Retinal pigment epithelial cell (primary cell): ENCODE measurements at regions not wholly inside any gene's neighbourhood (a gene's known extent, or its start where the extent isn't known, plus 50 kb on each side); places are given as distances from the start of the nearest gene placed in this dataset.
"Not testable (repeated sequence)": the region's sequence is repeated elsewhere in the genome, so short reads cannot be mapped to it uniquely, and the experiment has no call there.

Source experiments
- DNase-seq: peaks from one replicate; pipeline ENCODE4 v3.0.0-alpha.2; 2010; ENCODE audit warnings: low read depth
- H3K4me3 ChIP-seq: 2 replicates; pipeline ENCODE4 v1.5.1; 2011; ENCODE audit warnings: mild to moderate bottlenecking, low read length, control low read depth, moderate library complexity
- TF ChIP-seq, protein P1 (sequence below): conservative IDR thresholded peaks from 2 replicates; pipeline ENCODE4 v1.5.1; 2011; ENCODE audit warnings: low read depth, low read length, control low read depth, inconsistent platforms

DNA sequence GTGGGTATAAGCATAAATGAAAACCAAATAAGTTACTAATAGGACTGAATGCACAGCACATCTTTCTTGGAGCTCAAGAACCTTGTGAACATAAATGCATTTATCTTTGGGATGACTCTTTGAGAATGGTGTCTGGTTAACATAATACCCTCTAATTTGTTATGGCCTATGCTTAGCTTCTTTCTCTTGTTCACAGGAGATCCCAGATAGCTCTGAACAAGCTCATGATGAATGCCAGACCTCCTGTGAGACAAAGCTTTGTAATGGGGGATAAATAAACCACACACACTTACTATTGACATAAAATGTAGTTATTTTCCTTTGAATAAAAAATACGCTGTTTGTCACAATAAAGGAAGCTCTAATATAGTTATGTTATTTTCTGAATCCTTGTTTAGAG, 111.5 kb downstream of the PSAT1 start:
- no peak for DNase-seq
- TF ChIP-seq, protein P1, sequence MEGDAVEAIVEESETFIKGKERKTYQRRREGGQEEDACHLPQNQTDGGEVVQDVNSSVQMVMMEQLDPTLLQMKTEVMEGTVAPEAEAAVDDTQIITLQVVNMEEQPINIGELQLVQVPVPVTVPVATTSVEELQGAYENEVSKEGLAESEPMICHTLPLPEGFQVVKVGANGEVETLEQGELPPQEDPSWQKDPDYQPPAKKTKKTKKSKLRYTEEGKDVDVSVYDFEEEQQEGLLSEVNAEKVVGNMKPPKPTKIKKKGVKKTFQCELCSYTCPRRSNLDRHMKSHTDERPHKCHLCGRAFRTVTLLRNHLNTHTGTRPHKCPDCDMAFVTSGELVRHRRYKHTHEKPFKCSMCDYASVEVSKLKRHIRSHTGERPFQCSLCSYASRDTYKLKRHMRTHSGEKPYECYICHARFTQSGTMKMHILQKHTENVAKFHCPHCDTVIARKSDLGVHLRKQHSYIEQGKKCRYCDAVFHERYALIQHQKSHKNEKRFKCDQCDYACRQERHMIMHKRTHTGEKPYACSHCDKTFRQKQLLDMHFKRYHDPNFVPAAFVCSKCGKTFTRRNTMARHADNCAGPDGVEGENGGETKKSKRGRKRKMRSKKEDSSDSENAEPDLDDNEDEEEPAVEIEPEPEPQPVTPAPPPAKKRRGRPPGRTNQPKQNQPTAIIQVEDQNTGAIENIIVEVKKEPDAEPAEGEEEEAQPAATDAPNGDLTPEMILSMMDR, result no peak
- no peak overlapping the region for H3K4me3 ChIP-seq

DNA sequence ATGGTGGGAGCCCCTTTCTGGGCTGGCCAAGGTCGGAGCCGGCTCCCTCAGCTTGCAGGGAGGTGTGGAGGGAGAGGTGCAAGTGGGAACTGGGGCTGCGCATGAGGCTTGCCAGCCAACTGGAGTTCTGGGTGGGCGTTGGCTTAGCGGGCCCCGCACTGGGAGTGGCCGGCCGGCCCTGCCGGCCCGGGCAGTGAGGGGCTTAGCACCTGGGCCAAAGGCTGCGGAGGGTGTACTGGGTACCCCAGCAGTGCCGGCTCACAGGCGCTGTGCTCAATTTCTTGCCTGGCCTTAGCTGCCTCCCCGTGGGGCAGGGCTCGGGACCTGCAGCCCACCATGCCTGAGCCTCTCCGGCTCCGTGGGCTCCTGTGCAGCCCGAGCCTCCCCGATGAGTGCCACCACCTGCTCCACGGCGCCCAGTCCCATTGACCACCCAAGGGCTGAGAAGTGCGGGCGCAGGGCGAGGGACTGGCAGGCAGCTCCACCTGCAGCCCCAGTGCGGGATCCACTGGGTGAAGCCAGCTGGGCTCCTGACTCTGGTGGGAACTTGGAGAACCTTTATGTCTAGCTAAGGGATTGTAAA, 113.1 kb downstream of the PSAT1 start:
- not testable (repeated sequence) for DNase-seq, H3K4me3 ChIP-seq

DNA sequence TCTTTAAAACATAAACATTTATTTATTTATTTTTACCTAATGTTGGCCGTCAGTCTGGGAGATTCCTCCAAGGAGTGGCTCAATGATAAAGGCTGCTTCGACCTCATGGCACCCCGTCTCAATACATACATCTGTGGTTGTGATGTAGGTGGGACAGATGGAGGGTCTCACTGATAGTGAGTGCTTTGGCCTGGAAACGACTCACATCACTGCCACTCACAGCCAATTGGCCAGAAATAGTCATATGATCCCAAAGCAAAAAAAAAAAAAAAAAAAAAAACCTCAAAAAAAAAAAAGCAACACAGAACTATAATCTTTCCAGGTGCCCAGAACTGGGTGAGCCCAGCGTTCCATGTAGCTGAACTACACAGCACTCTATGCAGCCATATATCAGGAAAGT, 125.4 kb downstream of the PSAT1 start:
- DNase-seq, result no peak
- TF ChIP-seq, protein P1, result no peak

GRCh38 chr9:78424299-78424698, 127.4 kb downstream of the PSAT1 start:
- DNase-seq, result no peak
- no peak overlapping the region for H3K4me3 ChIP-seq
- TF ChIP-seq, protein P1, result no peak

More for the DNA sequence above, 125.4 kb downstream of the PSAT1 start:
- H3K4me3 ChIP-seq, result no peak overlapping the region

- TF ChIP-seq, protein P1, result no peak
- no peak overlapping the region for H3K4me3 ChIP-seq
- no peak for DNase-seq
Observed at GRCh38 chr9:78428640-78429039, 131.7 kb downstream of the PSAT1 start.

- TF ChIP-seq, protein P1, result no peak
- DNase-seq, result no peak
- H3K4me3 ChIP-seq, result no peak overlapping the region
Observed at GRCh38 chr9:78430387-78430786, 133.5 kb downstream of the PSAT1 start.

DNA sequence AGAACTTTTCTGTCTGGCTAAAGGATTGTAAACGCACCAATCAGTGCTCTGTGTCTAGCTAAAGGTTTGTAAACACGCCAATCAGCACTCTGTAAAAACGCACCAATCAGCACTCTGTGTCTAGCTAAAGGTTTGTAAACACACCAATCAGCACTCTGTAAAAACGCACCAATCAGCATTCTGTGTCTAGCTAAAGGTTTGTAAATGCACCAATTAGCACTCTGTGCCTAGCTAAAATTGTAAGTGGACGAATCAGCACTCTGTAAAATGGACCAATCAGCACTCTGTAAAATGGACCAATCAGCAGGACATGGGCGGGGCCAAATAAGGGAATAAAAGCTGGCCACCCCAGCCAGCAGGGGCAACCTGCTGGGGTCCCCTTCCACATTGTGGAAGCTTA, 134.1 kb downstream of the PSAT1 start:
- H3K4me3 ChIP-seq, DNase-seq: not testable (repeated sequence)

DNA sequence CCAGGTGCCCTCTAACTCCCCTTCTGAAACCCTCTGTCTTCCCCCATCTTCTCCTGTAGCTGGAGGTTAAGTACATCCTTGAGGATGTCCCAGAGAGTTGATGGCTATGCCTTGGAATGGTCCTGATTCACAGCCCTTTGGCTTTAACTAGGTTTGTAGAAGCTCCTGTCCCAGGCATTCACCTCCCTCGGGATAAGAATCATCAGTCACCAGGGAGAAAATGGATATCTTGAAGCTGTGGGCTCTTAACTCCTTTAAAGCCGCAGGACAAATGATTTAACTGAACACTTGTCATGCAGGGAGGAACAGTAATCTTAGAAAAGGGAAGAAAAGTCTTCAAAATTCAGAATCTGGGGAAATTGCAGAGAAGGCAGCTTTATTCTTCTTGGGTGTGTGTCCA, 139.9 kb downstream of the PSAT1 start:
- DNase-seq, result no peak
- TF ChIP-seq, protein P1, result no peak
- no peak overlapping the region for H3K4me3 ChIP-seq
